Umbilical cord (tissue), 1 donor: ENCODE measurements at regions not wholly inside any gene's neighbourhood (a gene's known extent, or its start where the extent isn't known, plus 50 kb on each side); places are given as distances from the start of the nearest gene placed in this dataset.
"Not testable (repeated sequence)": the region's sequence is repeated elsewhere in the genome, so short reads cannot be mapped to it uniquely, and the experiment has no call there.

Experiments
- DNase-seq: peaks from one replicate; pipeline ENCODE4 v3.0.0-alpha.2; 2015; ENCODE audit warnings: low spot score

DNA sequence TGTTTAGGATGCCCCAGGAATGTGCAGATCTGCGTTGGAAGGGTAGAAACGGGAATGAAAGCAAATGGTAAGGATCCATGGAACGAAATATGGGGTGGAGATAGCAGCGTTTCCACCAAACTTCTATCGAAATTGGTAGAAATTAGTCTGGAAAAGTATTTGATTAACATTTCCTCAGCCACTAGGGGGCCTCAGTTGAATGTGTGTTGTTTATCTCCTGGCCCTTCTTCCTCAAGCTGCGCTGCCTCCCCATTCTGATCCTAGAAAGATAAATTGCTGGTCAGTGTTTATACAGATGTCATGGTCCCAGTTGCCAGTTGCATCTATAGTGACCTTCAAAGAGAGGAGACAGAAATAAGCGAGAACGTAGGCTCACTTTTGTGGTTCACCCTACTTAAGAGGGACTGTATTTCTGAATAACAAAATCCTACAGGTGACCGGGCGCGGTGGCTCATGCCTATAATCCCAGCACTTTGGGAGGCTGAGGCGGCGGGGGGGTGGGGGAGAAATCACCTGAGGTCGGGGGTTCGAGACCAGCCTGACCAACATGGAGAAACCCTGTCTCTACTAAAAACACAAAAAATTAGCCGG is 457.1 kb downstream of the SQOR start:
- peak; percentile 26 for DNase-seq

DNA sequence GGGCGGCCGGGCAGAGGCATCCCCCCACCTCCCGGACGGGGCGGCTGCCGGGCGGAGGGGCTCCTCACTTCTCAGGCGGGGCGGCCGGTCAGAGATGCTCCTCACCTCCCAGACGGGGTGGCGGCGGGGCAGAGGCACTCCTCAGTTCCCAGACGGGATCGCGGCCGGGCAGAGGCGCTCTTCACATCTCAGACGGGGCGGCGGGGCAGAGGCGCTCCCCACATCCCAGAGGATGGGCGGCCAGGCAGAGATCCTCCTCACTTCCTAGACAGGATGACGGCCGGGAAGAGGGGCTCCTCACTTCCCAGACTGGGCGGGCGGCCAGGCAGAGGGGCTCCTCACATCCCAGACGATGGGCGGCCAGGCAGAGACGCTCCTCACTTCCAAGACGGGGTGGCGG is 463.2 kb downstream of the SQOR start:
- DNase-seq: not testable (repeated sequence)

DNA sequence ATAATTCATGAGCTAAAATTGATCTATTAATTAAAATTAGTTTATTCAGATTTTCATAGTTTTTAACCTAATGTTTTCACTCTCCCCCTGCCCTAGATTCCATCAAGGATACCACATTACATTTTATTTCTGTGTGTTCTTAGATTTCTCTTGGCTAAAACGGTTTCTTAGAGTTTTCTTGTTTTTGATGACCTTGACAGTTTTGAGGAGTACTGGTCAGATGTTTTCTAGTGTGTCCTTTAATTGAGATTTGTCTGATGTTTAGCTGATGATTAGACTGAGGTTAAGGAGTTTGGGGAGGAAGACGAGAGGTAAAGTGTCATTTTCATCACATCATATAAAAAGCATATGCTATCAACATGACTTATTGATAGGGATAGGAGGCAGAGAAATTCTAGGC is 475.9 kb downstream of the SQOR start:
- DNase-seq: no peak

DNA sequence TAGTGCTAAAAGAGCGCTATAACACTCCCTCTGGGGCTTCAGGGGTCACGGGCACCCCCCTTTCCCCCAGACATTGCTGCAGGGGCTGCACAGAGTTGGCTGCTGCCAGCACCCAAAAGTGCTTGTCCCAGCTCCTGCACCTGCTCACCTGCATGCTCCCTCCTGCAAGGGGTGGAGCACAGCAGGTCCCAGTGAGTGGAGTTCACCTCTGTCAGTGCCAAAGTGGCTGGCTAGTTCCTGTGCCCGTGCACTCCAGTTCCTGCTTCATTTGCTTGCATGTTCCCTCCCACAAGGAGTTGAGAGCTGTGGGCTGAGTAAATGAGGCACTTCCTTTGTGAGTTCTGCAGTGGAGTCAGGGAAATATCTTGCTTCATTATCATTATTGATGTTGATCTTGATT is 476.9 kb downstream of the SQOR start:
- DNase-seq: peak; percentile 37

DNA sequence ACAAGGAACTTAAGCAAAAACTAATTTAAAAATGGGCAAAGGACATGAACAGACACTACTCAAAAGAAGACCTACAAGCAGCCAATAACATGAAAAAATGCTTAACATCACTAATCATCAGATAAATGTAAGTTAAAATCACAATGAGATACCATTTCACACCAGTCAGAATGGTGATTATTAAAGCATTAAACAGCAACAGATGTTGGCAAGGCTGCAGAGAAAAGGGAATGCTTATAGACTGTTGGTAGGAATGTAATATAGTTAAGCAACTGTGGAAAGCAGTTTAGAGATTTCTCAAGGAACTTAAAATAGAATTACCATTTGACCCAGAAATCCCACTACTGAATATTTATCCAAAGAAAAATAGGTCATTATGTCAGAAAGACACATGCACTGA is 482.2 kb downstream of the SQOR start:
- DNase-seq: no peak

DNA sequence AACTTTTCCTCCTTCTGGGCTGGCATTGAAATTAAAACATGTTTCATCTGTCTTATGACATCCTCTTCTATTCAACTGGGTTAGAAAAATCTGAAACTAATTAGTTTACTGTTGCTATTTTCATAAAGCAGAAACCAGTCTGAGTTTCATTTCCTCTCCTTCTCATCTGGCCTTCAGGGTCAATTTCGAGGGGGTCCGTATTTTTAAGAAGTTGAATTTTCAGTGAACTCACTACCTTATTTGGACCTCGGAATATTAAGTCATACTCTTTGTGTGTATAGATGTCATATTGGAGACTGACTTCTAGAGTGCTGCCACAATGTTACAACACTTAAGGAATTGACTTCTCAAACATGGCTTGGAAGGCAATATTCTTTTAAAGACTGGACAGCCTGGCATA is 485.9 kb downstream of the SQOR start:
- no peak for DNase-seq

DNA sequence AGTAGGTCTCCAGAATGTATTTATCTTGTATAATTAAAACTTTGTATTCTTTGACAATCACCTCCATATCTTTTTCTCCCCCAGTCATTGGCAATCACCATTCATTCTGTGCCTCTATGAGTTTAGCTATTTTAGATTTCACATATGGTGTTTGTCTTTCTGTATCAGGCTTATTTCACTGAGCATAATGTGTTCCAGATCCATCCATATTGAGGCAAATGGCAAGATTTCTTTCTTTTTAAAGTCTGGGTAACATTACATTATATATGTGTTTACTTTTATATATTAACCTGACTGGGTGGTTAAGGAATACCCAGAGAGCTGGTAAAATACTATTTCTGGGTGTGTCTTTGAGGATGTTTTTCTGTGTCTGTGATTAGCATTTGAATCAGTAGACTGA is 486.6 kb downstream of the SQOR start:
- no peak for DNase-seq

DNA sequence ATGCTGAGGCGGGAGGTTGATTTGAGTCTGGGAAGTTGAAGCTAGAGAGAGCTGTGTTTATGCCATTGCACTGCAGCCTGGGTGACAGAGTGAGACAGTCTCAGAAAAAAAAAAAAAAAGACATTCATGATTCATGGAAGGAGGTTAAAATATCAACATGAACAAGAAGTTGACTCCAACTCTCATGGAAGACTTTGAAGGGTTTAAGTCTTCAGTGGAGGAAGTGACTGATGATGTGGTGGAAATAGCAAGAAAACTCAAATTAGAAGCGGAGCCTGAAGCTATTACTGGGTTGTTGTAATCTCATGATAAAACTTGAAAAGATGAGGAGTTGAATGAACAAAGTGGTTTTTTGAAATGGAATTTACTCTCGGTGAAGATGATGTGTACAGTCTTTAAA is 491.8 kb downstream of the SQOR start:
- no peak for DNase-seq

DNA sequence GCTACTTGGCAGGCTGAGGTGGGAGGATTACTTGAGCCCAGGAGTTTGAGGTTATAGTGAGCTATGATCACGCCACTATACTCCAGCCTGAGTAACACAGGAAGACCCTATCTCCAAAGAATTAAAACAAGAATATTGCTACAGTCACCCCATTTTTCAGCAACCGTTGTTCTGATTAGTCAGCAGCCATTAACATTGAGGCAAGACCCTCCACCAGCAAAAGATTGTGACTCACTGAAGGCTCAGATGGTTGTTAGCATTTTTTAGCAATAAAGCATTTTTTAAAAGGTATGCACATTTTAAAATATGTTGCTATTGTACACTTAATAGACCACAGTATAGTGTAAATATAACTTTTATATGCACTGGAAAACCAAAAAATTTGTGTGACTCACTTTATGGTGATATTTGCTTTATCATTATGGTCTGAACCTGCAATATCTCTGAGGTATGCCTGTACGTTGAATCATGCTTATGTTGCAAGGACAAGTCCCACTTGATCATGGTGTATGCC is 492.6 kb downstream of the SQOR start:
- DNase-seq: no peak

DNA sequence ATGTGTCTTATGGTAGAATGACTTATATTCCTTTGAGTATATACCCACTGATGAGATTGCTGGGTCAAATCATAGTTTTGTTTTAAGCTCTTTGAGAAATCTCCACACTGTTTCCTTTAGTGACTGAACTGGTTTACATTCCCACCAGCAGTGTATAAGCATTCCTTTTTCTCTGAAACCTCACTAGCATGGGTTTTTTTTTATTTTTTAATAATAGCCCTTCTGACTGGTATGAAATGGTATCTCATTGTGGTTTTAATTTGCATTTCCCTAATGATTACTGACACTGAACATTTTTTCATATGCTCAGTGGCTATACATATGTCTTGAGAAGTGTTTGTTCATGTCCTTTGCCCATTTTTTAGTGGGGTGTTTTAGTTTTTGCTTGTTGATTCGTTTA is 494.3 kb downstream of the SQOR start:
- DNase-seq: no peak

DNA sequence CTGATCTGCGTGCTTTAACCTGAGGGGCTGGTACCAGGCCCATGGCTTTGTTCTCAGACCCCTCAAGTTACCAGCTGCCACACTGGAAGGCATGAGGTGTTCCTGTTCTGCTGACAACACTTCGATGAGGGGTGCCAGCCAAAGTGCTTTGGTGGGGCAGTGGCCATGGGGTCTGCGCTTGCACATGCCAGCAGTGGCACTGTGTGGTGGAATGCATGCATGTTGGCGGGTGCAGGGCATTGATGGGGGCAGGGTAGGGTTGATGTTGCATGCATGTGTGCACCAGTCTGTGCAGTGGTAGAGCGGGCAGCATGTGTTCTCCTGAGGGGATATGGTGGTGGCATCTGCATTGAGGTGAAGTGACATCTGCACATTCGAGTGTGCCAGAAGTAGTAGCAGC is 497.0 kb downstream of the SQOR start:
- no peak for DNase-seq

DNA sequence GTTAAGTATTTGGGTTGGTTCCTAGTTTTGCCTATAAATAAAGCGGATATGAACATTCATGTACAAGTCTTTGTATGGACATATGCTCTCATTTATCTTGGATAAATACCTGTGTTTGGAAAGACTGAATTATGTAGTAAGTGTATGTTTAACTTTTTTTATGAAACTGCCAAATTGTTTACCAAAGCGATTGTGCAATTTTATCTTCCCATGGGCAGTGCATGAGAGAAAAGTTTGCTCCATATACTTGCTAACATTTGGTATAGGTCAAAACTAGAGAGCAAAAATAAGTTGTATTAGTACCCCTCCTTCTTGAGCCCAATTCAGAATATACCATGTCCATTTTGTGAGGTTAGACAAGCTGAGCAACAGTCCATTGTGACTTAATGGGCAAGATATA is 502.6 kb downstream of the SQOR start:
- no peak for DNase-seq

DNA sequence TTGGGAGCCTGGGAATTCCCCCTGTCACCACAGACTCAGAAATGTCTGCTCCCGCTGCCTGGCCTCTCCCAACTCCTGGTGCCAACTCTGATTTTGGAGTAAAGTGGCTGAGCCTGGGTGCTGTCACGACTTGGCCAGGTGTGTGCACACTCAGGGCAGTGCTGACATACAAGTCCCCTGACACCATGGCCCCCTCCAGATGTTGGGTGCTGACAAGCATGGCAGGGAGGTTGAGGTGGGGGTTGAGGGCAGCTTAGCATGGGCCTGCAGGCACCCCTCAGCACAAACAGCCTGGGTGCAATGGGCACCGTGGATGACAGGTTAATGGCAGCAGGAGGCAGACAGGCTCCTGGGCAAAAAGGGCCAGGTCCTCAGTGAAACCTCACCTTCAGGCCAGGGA is 511.2 kb downstream of the SQOR start:
- DNase-seq: no peak

DNA sequence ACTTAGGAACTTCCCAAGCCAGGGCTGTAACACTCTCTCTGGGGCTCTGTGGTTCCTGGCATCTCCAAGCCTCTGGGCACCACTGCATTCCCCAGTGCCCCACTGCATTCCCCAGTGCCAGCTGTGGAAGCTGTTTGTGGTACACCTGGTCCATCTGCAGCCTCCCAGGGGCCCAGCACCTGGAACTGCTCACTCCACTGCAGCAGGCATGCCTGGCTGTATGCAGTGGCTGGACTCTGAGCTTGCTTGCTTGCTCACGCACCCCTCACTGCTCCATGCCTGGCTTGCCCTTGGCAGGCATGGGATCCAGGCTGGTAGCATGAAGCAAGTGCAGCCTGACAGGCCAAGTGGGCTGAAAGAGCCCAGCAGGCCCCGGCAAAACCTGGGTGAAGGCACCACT is 512.1 kb downstream of the SQOR start:
- no peak for DNase-seq

DNA sequence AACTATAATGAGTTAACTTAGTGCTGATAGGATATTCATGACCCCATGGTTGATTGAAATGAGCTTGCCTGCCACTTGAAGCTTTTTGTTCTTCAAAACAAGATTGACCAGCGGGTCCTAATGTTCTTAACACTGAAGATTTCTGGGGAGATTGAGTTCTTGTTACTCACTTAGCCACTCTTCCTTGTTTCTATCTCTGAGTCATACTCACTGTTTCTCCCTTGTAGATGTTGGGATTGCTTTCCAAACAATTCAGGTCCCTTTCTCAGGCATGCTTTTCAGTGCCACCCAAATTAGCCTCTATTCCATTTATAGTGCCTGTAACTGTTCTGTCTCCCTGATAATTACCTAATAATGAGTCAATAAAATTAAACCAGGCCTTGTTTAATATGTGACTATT is 517.0 kb downstream of the SQOR start:
- no peak for DNase-seq

DNA sequence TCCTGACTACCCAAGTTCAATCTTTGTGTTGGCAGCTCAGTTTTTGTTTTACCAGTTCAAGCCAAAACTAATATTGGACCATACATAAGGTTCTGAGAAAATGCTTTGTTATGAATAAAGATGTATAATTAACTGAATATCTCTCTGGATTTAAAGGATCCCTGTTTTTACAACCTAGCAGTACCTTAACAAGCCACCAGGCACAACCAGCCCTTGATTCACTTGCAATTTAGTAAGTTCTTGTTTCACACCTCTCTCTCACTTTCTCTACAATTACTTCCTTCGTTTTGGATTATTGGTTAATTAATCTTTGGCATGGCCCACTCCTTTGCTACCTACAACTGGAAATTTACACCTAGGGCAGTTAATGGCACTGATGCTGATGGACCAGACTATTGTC is 531.9 kb downstream of the SQOR start:
- no peak for DNase-seq

DNA sequence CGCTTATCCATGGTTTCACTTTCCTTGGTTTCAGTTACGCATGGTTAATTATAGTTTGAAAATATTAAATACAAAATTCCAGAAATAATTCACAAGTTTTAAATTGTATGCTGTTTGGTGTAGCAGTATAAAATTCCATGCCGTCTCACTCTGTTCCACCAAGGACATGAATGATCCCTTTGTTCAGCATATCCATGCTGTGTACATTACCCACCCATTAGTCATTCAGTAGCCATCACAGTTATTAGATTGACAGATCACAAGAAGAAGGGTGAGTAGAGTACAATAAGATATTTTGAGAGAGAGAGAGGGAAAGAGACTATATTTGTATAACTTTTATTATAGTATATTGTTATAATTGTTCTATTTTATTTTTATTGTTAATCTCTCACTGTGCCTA is 535.5 kb downstream of the SQOR start:
- no peak for DNase-seq

DNA sequence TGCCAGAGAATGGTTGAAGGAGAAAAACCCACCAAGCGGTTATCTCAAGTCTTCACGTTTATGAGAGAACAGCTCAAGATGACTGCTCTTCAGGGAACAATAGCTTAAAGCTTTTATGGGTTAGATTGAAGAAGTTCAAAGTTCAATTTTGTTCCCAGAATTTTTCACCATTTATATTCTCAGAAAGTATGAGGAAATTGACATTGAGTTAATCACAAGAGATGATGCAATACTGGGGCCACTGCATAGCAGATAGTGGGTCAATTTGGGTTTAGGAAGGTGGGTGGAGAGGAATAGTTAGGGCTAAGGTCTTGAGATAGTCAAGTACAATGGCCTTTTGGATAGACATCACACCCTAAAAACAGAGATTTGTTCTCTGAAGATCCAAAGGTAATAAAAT is 539.3 kb downstream of the SQOR start:
- no peak for DNase-seq

DNA sequence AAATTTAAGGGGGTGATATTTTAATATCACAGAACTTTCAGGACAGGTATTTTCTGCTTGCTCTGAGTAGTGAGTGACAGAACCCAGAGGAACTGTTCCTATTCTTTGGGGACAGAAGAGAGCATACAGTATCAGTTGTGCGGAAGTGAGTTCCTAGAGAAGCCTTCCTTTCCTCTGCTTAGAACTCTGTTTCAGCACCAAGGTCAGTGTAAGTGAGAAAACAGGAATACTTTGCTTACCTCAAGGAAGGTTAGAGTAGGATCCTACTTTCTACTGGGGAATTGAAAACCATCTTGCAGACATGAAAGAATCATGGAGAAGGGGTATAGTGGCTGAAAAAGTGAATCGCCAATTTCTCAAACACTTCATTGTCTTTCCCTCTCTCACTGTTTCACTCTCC is 542.4 kb downstream of the SQOR start:
- no peak for DNase-seq

DNA sequence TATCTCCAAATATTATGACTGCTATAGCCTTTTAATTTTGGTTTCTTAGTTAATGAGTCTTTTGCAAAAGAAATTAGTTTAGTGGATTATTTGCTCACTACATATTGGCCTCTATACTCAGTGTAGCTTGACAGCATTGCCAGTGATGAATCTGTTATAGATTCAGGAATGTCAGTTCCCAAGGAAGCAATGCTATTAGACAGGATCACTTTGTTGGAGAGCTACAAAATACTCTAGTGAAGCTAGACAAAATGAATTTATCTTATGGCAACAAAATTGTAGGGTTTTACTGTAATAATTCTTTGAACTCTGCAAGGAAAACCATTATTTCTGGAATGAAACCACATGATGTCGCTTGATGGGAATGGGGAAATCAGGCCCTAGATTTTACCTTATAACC is 543.3 kb downstream of the SQOR start:
- no peak for DNase-seq

DNA sequence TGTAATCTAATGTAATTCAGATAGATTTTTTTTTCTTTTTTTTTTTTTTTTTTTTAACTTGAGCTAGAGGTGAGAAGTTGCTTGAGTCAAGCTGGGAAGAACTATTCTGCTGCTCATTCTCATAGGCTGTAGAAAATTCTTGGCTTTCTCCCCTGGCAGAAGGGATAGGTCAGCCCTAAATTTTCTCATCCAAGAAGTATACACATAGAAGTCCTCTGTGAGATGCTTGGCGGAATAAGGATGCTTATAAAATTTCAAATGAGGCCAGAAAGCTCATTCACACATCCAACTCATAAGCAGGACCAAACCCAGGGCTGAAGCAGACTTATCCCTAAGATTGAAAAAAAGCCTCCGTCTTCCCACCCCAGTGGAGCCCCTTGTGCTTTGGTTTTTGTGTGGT is 572.5 kb downstream of the SQOR start:
- no peak for DNase-seq

DNA sequence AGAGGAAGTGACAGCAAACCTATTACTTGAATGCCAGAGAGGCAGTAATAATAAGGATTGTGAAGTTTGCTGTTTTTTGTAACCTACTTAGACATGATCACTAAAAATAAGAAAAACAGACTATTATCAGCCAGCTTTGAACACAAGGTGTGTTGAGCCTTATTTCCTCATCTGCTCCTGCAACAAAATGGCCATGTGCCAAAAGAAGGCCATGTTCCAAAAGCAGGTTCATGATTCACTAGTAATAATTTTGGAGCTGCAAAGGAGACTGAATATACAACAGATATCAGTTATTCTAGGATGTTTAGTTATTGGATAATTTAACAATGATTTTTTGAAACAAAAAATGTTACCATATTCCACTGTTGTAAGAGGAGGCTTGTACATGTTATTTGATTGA is 578.7 kb downstream of the SQOR start:
- no peak for DNase-seq

DNA sequence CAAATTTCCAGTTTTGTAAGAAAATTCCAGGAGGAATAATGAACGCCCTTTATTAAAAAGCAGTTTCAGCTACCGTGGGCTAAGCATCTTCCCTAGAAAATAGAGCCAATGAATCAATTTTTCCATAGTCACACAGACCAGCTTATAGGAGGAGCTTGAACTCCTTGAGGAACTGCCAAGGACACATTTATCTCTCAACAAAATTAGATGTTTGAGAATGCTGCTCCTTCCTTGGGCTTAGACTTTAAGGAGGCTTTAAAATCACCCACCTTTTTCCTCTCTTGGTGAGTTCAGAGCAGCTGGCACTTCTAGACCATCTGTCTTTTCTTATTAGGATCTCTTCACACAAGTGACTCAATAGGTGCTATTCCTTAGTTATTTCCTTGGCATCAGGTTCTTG is 588.0 kb downstream of the SQOR start:
- DNase-seq: peak; percentile 3

DNA sequence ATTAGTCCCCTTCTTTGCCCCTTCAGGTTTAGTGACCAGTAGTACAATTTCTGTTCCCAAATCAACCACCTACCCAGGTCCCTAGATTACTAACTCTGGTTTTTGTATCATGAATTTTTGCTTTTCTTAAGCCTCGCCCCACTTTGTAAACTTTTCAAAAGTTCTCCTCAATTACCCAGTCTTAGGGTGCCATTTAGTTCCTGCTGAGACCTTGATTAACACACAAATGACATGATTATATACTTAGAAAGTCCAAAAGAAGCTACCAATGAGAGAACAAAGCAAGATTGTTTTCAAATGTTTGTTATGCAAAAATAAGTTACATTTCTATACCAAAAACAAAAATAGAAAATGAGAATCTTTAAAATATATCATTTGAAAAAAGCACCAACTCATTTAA is 594.4 kb downstream of the SQOR start:
- DNase-seq: no peak
